Hematopoietic multipotent progenitor cell treated with erythropoietin and hydrocortisone succinate and interleukin-3 and kit ligand, for 6 days (in vitro differentiated cells): ENCODE measurements at regions not wholly inside any gene's neighbourhood (a gene's known extent, or its start where the extent isn't known, plus 50 kb on each side); places are given as distances from the start of the nearest gene placed in this dataset.

Source experiments
- DNase-seq: peaks from one replicate; pipeline ENCODE4 v3.0.0-alpha.2; 2015

DNA sequence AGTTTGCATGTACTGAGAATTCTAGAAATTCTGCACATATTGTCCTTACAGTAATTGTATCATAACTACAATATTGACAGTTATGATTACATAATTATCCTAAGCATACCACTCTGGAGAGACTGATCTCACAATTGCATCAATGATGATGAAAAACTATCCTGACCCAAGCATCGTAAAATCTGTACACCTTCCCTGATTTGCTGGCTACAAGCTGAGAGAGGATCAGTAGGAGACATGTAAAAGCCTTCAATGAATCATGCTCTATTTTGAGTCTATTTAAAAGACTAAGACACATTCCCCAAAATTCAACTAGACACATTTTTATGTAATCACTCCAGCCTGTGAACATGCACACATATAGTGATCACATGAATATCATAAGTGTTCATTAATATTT is 1833.8 kb downstream of the EFNA5 start:
- no peak for DNase-seq

DNA sequence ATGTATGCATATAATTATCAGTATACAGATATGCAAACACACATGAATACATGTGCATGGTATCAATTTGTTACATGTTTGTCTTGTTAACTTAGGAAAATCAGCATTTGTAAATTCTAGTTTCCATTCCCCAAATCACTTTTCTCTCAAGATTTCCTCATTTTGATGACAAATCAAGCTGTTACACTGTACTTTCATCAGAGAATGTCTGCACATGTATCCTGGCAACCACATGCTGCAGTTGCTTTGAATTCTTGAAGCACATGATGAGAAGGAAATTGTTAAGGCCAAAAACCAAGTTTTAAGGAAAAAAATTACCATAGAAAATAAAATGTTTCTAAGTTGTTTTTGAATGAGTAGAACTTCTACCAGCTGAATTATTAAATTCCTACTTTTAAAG is 1834.5 kb downstream of the EFNA5 start:
- DNase-seq = no peak

DNA sequence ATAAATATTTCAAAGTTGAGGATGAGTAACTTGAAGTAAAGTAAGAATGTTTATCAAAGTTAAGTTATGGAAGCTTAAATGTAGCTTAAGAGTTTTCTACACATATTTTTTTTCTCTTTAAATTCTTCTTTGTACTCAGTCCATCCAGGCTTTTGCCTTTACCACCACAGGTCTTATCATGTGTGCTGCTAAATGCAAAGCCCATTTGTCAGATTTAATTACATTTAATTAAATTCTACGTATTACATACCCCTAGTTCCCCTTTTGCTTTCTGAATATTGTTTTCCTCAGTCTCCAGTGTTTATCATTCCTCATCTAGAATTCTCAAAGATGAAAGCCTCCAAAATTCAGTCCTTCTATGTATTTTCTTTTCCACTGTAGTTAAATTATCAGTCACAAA is 1841.9 kb downstream of the EFNA5 start:
- DNase-seq = no peak

DNA sequence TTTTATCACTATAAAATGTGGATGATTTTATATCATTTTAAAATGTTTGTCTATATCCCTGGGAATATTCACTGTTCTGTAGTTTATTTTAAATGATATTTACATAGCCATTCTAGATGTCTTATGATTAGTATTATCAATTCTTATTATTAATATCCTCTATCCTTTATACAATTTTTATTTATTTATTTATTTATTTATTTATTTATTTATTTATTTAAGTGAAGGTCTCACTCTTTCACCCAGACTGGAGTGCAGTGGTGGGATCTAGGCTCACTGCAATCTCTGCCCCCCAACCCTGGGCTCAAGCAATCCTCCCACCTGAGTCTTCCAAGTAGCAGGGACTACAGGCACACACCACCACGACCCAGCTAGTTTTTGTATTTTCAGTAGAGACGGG is 1848.9 kb downstream of the EFNA5 start:
- no peak for DNase-seq

DNA sequence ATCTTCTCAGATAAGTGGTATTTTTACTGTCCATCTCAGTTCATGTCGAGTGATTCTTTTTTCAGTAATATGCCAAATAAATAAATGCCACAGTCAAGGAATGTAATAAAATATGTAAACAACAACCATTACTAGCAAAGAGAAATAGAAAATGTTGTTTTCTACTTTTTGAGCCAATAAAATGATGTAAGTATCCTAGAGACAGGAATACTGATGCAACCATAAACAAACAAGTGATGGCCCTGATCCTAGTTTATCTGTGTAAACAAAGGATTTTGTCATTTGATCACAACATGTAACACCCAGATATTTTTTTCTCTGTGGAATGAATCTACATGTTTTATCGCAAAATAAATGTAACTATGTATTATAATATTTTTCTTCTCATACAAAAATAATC is 1852.8 kb downstream of the EFNA5 start:
- no peak for DNase-seq

DNA sequence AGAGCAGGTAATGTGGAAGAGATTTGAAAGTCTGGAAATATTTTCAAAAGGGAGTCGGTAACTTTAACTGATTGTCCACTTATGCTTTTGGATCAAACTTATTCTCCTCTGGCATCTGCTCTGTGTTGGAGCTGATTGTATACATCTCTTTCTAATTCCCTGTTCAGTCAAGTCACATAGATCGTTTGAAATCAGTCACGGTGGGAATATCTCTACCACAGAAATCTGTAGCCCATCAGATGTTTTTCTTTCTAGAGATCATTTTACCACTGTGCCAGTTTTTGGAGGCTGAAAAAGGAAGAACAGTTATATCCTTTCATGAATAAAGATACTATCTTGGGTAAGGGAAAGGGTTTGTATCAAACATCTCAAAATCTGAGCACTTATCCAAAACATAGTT is 1853.3 kb downstream of the EFNA5 start:
- no peak for DNase-seq

DNA sequence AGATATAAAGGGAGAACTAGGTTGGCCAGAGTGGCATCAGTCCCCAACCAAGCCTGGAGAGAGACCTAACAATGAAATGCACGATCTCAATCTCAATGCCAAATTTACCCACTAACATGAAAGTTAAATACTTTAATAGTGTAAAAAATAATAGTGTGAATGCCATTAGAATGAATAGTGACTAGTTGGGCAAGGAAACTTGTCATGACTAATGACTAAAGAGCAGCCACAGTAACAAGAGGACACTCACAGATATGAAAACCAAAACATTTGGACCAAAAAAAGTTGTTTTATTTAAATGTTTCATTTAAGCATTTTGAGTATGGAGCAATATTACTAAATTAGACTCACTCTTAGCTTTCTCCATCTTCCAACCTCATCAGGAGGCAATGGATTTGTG is 1853.8 kb downstream of the EFNA5 start:
- no peak for DNase-seq

DNA sequence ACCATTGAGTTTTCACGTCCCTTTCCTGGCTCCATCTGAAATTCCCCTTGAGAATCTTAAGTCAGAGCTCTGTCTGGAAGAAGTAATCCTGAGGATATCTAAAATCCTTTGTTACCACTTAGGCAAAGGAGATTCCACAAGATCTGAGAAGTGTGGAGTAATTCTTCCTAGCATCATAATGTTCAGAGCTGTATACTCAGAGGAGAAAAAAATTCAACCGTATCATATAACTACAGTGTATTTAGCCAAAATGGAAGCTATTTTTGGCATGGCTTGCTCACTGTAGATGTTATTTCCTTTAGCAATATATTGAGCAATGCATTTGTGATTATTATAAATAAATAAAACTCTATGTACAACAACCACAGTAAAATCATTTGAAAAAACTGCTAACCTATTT is 1858.4 kb downstream of the EFNA5 start:
- no peak for DNase-seq

DNA sequence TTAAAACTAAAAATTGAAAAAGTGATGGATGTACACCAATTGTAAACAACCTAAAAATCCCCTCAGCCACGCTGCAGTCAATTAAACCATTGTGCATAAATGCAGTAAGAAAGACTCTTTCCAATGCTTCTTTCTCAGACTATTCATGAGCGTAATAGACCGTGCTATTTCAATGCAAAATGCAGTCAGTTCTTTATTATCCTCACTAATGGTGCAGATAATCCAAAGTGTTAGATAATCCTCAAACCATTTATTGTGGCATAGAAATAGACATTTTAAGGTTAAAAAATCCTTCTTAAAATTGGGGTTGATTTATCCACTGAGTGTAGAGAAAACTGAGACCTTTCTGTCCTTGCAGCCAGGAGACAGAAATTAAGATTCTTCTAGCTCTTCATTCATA is 1862.8 kb downstream of the EFNA5 start:
- no peak for DNase-seq

DNA sequence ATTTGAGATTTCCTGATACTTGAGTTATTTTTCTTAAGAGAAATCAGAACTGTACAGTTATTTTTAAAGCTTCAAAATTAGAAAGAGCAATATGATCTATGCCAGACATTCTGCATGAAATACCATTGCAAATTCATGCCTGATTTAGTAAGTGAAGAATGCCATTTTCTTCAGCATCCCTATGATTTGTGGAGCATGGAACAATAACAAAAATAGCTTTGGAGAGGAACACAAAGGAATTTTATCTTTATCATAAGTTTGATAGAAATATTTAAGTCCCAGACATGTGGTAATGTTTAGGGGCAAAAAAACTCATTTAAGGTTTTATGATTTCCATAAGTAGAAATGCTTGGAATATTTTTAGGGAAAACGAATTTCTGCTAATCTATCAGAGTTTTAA is 1863.4 kb downstream of the EFNA5 start:
- DNase-seq = no peak

DNA sequence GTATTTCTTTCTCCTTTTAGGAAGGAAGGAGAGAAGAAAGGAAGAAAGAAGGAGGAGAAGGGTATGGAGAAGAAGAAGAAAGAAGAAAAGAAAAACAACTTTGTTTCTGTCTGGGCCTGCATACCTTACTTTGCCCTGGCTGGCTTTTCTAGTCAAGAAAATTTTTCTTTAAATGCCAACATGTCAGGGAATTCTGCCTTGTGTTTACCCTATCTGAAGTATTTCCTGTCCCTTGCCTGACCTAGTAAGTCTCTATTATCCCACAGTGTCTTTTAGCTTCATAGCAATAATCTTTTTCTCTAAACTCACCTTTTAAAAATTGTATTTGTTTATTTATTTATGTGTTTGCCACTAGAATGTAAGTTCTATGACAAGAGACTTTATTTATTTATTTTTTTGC is 1864.1 kb downstream of the EFNA5 start:
- DNase-seq = no peak

DNA sequence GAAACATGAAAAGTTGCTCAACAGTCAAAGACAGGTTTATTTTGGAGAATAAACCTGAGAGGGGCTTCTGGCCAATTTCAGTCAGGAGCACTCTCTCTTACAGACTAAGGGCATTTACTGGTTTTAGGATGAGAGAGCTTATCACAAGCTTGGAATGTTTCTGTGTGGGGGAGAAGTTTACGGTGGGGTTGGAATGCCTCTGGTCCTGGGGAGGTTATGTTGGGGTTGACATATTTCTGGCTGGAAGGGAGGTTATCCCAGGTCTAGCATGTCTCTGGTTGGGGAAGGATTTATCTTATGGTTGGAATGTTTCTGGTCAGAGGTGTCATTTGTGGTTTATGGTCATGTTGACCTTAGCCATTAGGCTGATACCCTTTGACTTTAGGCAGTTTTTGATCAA is 1867.3 kb downstream of the EFNA5 start:
- DNase-seq = no peak

DNA sequence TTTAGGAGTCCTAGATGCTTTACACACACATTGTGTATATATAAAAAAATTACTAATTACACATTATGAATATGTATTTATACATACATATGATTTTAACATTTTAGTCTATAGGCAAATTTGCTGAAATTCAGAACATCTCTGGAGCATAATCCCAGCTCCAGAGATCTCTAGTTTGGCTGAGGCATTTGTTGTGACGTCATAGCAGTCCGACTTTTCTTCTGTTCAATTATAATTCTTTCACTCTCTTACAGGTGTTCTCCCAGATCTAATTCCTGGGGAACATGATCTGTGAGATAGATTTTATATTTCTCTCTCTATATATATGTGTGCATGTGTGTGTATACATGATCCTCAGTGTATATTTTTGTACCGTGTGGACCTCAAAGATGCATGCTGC is 1876.2 kb downstream of the EFNA5 start:
- DNase-seq = no peak

DNA sequence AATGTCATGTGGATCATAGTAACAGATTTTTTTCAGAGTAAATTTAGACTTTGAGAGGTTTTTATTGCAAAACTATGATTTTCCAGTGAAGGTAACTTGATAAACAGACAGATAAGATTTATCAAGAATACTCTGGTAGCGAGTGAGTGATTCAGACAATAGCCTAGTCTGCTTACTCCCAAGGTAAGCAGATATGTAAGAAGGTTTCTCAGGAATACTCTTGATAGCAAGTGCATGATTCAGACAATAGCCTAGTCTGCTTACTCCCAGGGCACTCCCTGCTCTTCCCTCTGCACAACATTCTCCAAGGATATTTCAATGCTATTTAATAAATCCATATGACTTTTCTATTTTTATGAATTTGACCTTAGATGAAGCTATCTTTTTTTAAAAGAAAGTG is 1881.5 kb downstream of the EFNA5 start:
- no peak for DNase-seq

DNA sequence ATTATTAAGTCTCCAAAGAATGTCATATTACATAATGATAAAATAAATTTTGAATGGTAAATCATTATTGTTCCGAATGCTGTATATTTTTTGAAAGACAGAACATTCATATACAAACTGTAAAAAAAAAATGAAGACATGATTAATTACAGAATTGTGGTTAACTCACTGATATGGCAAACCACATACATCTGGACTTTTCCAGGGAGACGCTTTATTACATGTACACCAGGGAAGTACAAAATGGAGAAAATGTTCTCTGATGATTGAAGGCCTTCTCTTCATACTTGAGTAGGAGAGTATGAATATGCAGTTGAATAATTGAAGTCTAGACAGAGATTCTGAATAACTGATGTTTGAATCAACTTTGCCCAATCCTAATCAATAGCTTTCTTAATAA is 1886.9 kb downstream of the EFNA5 start:
- no peak for DNase-seq

DNA sequence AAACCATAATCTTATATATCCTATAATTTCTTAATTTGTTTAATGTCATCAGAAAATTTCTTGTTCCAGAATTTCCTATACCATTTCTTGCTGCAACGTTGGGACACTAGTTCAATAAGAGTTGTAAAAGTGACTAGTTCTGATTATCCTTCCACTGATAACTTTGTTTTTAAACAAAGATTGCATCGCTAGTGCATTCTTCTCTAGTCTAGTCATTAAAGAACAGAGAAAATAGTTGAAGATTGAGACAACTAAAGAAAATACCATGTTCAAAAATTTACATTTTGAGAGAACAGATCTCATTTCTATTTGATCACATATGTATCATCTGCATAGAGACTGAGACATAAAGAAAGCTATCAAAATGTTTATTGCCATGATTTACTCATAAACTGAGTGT is 1888.2 kb downstream of the EFNA5 start:
- no peak for DNase-seq

DNA sequence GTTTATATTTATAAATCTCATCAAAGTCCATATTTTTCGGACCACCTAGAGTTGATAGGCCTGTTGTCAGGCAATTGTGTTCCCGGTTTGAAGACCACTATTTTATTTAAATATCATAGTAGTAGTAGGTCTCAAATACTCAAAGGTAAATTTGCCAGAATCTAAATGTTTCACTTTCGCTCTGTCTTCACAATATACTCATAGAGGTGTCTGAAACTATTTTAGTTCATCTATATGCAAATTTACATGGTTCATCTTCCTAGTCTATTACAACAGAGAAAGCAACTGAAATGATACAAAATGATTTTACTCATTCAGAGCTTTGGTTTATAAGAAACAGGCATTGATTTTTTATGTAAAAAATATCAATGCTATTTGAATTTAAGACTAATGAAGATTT is 1897.5 kb downstream of the EFNA5 start:
- DNase-seq = no peak

DNA sequence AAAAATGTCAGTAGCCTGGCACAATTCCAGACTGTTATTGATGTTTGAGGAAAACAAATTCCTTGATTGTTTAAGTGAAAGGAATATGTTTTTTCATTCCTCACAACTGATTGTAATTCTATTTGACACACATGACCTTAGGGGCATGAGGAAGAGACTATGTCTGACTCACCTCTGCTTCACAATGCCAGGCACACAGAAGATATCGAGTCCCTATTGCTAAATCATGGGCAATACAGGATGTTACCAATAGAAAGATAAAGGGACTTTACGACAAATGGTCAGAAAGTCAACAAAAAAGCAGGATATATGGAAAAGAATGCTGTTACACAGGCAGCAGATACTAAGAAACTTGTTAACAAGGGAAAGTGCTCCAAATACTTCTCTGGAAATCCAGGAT is 1903.5 kb downstream of the EFNA5 start:
- DNase-seq = no peak

DNA sequence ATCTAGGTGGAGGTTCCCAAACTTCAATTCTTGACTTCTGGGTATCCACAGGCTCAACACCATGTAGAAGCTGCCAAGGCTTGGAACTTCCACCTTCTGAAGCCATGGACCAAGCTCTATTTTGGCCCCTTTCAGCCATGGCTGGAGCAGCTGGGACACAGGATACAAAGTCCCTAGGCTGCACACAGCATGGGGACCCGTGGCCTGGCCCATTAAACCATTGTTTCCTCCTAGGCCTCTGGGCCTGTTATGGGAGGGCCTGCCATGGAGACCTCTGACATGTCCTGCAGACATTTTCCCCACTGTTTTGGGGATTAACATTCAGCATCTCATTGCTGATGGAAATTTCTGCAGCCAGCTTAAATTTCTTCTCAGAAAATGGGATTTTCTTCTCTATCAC is 1908.0 kb downstream of the EFNA5 start:
- DNase-seq = no peak

DNA sequence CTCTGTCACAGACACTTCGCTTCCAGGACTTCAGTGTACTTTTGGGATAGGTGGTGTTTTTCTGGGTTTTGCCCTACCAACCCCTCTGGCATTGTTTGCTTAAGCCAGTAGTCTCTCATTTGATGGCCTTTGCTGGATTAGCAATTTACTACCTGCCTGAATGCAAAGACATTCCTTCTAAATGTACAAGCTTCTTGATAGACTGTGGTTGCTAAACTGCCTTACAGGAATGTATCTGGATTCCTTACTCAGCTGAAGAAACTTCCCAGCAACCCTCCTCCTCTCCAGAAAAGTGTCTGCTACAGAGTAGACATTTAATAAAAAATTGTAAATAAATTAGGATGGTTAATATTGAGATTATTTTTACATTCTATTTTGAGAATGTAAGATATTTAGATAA is 1916.7 kb downstream of the EFNA5 start:
- no peak for DNase-seq

DNA sequence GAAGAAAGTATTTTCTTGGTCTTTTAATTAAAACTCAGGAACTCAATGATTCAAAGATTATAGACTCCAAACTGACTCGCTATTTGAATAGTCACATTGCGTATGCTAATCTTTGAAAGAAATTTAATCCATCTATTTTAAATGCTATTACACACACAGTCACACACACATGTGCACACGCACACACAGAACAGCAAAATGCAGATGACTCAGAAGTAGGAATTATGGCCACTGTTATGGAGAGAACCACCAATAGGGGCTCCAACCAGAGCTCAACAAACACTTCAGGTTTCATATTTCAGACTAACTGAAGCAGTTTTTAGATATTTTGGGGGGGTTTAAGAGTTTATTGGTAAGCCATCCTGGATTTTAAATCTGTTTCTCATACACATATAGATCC is 1917.9 kb downstream of the EFNA5 start:
- DNase-seq = no peak

DNA sequence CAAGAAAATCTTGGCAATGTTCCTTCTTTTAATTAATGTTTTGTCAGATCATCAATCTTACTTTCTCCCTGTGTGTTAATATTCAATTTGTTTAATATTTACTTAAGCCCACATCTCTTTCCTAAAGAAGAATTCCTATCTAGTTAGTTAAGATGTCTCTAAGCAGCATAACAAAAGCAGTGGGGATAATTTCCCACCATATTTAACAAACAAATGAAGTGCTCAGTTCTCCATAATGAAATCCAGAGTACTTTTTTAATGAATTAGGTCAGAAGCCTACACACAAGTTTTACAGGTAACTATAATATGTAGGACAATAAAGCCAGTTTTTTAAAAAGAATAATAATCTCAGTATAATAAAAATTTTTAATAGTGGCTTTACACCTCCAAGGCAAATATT is 1918.8 kb downstream of the EFNA5 start:
- no peak for DNase-seq

DNA sequence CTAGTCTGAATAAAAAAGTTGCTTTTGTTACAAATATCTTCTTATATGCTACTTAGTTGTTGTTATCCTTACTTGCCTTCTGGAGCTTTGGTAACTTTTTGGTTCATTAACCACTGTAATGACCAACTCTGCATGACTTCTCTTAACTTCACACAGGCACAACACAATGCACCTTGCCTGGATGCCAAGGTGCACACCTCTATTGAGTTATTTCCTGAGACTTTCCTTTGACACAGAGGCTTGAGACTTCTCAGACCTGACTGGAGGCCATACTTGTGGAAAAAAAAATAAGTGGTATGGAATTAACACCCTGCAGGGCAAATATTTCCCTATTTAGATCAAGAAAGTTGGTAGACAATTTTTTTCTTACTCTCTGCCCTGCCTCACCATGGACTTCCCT is 1925.6 kb downstream of the EFNA5 start:
- no peak for DNase-seq

DNA sequence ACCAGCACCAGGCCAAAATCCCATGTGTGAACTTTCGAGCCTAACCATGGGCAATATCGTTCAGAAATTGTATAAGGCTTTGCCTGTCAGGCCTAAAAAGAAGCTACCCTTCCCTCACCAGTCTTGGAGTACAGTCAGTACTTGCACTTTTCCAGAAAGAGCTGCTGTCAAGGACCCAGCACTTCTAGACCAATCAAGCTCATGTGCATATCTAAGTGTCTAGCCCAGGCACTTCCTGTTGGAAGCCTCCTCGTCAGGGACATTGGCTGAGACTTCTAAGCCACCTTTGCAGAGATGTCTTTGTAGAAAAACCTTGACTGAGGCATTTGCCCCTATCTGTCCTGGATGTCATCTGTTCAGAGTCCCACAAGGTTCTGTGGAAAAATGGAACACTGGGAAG is 1930.5 kb downstream of the EFNA5 start:
- no peak for DNase-seq

DNA sequence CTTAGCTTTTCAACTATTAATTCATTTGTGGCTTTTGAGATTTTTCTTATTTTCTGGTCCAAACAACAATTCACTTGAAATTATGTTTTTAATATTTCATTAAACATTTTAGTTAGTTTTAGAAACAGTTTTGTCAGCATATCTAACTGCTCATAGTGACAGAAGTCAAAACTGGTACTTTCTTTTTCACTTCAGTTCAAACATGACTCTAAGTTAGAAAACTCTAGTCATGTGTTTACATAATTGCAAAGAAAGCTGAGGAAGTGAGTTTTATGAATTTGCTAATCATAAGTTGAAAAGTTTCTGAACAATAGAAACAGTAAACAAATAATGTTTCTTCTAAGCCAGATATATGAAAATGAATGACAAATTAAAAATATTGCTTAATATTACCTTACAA is 1931.0 kb downstream of the EFNA5 start:
- no peak for DNase-seq

DNA sequence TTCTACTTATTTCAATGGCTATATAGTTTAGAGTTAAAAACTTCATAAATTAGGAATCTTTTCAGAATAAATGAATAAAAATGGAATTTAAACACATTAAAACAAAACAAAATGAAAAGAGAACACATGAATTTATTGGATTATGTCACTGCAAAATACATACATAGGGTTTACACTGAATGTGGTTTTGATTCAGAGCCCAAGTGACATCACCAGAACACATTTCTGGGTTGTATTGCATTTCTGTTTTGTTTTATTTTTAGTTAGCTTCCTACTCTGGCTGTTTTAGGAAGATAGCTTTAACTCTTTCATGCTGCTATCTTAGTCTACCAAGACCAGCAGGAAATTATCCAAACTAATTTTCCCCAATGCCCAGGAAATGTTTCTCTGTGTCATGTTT is 1935.0 kb downstream of the EFNA5 start:
- no peak for DNase-seq

DNA sequence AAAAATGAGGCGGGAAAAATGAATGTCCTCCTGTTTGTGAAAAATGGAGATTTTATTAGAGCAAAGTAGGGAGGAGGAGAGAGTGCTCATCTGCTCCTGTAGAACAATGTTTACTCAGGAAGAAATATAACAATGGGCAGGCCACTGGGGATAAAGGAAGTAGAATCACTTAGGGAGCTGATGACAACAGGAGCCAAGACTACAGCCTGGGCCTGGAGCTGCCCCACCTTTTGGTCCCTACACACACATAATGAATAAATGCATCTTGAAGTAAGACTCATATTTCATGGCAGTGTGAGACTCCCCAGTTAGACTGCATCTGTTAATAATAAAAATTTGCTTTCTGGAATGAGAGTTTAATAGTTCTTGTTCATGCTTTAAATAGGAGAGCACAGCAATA is 1939.8 kb downstream of the EFNA5 start:
- no peak for DNase-seq
